ENCODE measurements at regions not wholly inside any gene's neighbourhood (a gene's known extent, or its start where the extent isn't known, plus 50 kb on each side); places are given as distances from the start of the nearest gene placed in this dataset.

DNA sequence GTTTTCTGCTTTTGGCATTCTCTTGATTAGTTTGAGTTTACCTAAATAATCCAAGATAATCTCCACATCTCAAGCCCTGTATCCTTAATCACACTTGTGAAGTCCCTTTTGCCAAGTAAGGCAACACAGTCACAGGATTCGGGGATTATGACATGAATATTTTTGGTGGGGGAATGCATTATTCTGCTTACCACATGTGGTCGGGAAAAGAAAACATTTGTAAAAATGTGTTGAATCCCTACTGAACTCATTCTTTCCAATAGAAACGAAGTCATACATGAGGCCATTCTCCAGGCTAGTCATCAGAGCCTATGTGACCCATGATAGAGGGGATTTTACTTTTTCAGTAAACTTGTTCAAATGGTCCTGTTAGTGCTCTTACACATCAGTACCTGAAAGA, 58.5 kb upstream of the PRICKLE1 start:
- no peaks in the 10 kb centered on the region for H3K36me3 ChIP-seq (ENCODE audit: control insufficient read depth in 2 of 2, extremely low read depth in 1 of 2, insufficient read depth in 2 of 2, low read length in 2 of 2)
- H3K27ac ChIP-seq (ENCODE audit: insufficient read depth, low read depth, low read length): no peak overlapping the region
- POLR2A ChIA-PET: no interaction called here
- no peak overlapping the region for H3K4me2 ChIP-seq (ENCODE audit: insufficient read depth, low read length)
- H3K9me1 ChIP-seq (replicated peaks; ENCODE audit: control insufficient read depth, extremely low read depth, insufficient read depth, low read length): no peaks in the 10 kb centered on the region
- FAIRE-seq (no peak), DNase-seq (ENCODE audit: low read depth, low spot score) (no peak)
- no peaks in the 10 kb centered on the region for H4K20me1 ChIP-seq (replicated peaks; ENCODE audit: control insufficient read depth, extremely low read depth, insufficient read depth, low read length)
- no peak overlapping the region for H3K4me3 ChIP-seq (replicated peaks in 1 of 3; ENCODE audit: insufficient read depth in 1 of 3, low read depth in 1 of 3, low read length in 3 of 3)
- dilution Hi-C loops (cut with MboI; ENCODE audit: extremely low pct_ligation_motif_present, low sequenced_read_pairs): no loop called here
- BruUV-seq (replicated peaks): no TSS peak
- TF ChIP-seq MYC (IDR thresholded peaks at IDR 0.05; ENCODE audit: low read depth, low read length): no peak
- TF ChIP-seq POLR2AphosphoS5 (IDR thresholded peaks at IDR 0.05; ENCODE audit: insufficient read depth, low read depth, low read length): no peak
- intact Hi-C loops (cut with micrococcal nuclease): no loop called here
- H3K9me3 ChIP-seq (replicated peaks; ENCODE audit: control insufficient read depth, insufficient read depth, low read length): no peaks in the 10 kb centered on the region
- H3K4me1 ChIP-seq (ENCODE audit: control insufficient read depth, extremely low read depth, insufficient read depth, low read length): no peaks in the 10 kb centered on the region
- no peak overlapping the region for H2AFZ ChIP-seq (ENCODE audit: low read depth, low read length)
- H3K9ac ChIP-seq (replicated peaks; ENCODE audit: extremely low read depth, insufficient read depth, low read length): no peak overlapping the region
- CTCF ChIA-PET: no interaction called here
- no peaks in the 10 kb centered on the region for H3K79me2 ChIP-seq (ENCODE audit: control insufficient read depth, insufficient read depth, low read length)
- peaks cover 0 to 3% of the 10 kb centered on the region in 2 experiments for H3K27me3 ChIP-seq (ENCODE audit: control insufficient read depth in 2 of 2, insufficient read depth in 2 of 2, low read length in 2 of 2)

GRCh38 chr12:42643881-42644579, 54.5 kb upstream of the PRICKLE1 start:
- Histone ChIP-seq H2AFZ (ENCODE audit: low read depth, low read length) (no peak overlapping the region), H3K9ac (replicated peaks; ENCODE audit: extremely low read depth, insufficient read depth, low read length) (no peak overlapping the region), H3K36me3 (ENCODE audit: control insufficient read depth in 2 of 2, extremely low read depth in 1 of 2, insufficient read depth in 2 of 2, low read length in 2 of 2) (no peaks in the 10 kb centered on the region), H3K27me3 (ENCODE audit: control insufficient read depth in 2 of 2, insufficient read depth in 2 of 2, low read length in 2 of 2) (peaks cover 0 to 3% of the 10 kb centered on the region in 2 experiments), H4K20me1 (replicated peaks; ENCODE audit: control insufficient read depth, extremely low read depth, insufficient read depth, low read length) (no peaks in the 10 kb centered on the region), H3K27ac (ENCODE audit: insufficient read depth, low read depth, low read length) (no peak overlapping the region), H3K79me2 (ENCODE audit: control insufficient read depth, insufficient read depth, low read length) (no peaks in the 10 kb centered on the region), H3K9me3 (replicated peaks; ENCODE audit: control insufficient read depth, insufficient read depth, low read length) (no peaks in the 10 kb centered on the region), H3K9me1 (replicated peaks; ENCODE audit: control insufficient read depth, extremely low read depth, insufficient read depth, low read length) (no peaks in the 10 kb centered on the region), H3K4me2 (ENCODE audit: insufficient read depth, low read length) (no peak overlapping the region), H3K4me1 (ENCODE audit: control insufficient read depth, extremely low read depth, insufficient read depth, low read length) (no peaks in the 10 kb centered on the region), H3K4me3 (replicated peaks in 1 of 3; ENCODE audit: insufficient read depth in 1 of 3, low read depth in 1 of 3, low read length in 3 of 3) (no peak overlapping the region)
- POLR2A ChIA-PET: no interaction called here
- no TSS peak for BruUV-seq (replicated peaks)
- CTCF ChIA-PET: interaction anchor here (0.8 to 1.4 kb wide), 2 partner anchors 12 to 17 kb away, joined by 3 to 4 read pairs; no protein-coding TSS in a partner anchor
- DNase-seq (ENCODE audit: low read depth, low spot score): no peak
- TF ChIP-seq FOS (IDR thresholded peaks at IDR 0.05; ENCODE audit: borderline replicate concordance, insufficient read depth, low read length) (no peak), POLR2A (IDR thresholded peaks at IDR 0.05; ENCODE audit: low read depth, low read length) (no peak), EZH2 (IDR thresholded peaks at IDR 0.05; ENCODE audit: borderline replicate concordance, low read depth, low read length, severe bottlenecking) (no peak), CTCF (IDR thresholded peaks at IDR 0.05; ENCODE audit: extremely low read depth in 1 of 2, insufficient read depth in 1 of 2, low read depth in 1 of 2, low read length in 2 of 2) (no peak), POLR2AphosphoS5 (IDR thresholded peaks at IDR 0.05; ENCODE audit: insufficient read depth, low read depth, low read length) (no peak)
- intact Hi-C loops (cut with micrococcal nuclease) (no loop called here), dilution Hi-C loops (cut with MboI; ENCODE audit: extremely low pct_ligation_motif_present, low sequenced_read_pairs) (no loop called here)
- FAIRE-seq: no peak

All from endothelial cell of umbilical vein (primary cell).